Stimulated activated CD4-positive, alpha-beta T cell treated with anti-CD3 and anti-CD28 coated beads, Interleukin-1b, Interleukin-23, amount 100 ng/mL, for 24 hours (primary cell): ENCODE measurements at regions not wholly inside any gene's neighbourhood (a gene's known extent, or its start where the extent isn't known, plus 50 kb on each side); places are given as distances from the start of the nearest gene placed in this dataset.

Source experiments
- DNase-seq, 4 experiments: peaks; one replicate each; pipeline ENCODE4 v3.0.0-alpha.2; 2020; ENCODE audit warnings: low read depth in 4 of 4, low spot score in 1 of 4

DNA sequence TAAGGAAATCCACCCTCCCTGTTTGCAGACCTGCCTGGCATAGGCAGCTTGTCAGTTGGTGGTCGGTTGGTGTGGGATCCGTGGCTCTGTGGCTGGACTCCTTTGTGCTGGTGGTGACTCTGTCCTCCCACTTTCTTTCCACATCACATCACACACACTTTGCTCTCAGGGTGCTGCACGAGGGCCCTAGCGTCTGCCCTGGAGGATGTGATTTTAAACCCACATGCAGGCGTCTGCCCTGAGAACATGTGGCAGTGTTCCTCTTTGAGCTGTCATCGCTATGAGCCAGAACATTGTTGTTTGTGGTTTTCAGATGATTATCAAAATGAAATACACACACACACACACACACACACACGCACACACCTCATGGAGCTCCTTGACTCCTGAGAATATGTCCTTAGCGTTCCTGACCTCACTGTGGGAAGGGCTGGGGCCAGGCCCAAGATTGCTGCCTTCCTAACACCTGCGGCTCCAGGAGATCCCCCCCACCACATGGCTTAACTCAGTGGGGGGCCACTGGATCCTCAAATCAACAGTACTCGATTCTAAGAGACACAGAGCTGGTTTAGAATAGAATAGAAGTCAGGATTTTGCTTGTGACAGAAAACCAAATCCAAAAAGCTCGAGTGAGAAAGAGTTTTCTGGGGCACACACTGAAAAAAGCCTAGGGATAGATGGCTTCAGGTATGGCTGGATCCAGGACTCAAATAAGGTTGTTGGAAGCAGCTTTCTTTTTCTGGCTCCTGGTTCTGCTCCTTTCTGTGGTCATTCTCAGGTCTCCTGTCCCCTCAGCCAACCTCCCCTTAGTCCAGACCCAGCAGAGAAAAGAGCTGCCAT lies 54.8 kb downstream of the RTP5 start:
- no peak for DNase-seq

DNA sequence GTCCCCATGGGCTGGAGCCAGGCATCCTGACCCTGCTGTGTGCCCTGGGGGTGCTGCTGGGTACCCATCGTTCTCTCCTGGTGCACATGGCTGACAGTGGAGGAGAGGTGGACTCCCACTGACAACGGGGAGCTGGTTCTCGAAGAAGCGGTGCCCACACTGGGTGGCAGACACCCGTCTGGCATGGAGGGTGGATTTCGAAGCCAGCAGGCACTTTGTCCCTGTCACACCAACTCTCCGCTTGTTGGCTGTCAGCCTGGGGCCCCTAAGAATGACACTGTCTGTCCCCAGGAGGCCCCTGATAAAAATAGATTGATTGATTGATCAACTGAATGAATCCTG lies 55.4 kb downstream of the RTP5 start:
- DNase-seq = no peak

- DNase-seq = no peak
These were observed 55.7 kb downstream of the RTP5 start for GRCh38 chr2:241925277-241925676.

DNA sequence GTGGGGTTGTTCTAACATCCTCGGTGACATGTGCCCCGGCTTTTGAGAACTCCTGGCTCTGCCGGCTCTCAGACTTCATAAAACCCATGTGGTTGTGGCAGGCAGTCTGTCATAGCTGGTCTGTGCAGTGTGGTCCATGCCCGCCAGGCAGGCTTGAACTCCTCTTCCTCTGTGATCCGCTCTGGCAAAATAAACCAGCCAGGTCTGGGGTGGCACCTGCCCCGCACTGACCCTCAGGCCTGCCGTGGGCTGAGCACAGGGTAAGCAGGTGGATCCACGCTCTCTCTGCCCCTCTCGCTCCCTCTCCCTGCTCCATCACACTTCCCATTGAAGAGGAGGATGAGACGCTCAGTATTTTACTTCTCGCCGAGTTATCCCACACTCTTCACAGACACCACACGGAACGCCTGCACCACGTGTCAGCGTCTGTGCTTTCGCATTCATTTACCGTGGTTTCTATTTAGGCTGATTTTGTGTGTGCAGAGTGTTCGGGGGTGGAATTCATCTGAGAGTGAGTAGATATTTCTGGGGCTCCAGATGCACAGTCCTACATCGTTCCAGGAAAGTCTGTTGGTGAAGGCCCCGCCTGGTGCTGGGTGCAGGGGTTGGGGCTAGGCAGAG lies 56.4 kb downstream of the RTP5 start:
- DNase-seq = no peak

DNA sequence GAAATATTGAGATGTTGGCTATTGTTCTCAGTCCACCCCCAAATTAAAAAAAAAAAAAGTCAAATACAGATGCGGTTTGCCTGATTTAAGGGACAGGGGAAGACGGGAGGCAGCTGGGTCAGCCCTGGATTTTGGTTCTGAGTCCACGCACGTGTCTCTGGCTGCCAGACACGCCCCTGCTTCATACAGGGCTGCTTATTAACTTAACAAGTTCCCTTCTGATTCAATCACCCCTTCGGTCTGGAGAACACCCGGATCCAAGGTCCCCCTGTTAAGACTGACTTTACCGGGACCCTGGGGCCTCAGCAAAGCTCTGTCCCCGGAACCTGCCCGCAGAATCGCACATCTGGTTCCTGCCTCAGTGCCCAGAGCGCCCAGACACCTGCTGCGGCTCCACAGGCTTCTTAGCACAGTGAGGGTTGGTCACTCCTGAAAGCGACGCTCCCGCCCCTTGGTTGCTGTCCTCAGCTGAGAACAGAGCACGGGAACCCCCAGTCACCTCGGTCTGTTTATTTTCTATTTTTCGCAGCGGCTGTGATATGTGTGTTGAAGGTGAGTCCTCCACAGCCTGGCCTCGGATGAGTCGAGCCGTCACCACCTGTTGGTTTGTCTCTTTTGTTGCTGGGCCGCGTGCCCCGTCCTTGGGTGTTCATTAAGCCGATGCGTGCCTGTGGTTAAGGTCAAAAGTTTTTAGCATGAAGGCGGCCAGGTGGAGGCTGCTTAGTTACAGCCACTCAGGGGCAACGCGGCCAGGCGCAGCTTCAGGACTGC lies 57.2 kb downstream of the RTP5 start:
- DNase-seq = no peak

- no peak for DNase-seq
These were observed 60.3 kb downstream of the RTP5 start for GRCh38 chr2:241929551-241930490.

DNA sequence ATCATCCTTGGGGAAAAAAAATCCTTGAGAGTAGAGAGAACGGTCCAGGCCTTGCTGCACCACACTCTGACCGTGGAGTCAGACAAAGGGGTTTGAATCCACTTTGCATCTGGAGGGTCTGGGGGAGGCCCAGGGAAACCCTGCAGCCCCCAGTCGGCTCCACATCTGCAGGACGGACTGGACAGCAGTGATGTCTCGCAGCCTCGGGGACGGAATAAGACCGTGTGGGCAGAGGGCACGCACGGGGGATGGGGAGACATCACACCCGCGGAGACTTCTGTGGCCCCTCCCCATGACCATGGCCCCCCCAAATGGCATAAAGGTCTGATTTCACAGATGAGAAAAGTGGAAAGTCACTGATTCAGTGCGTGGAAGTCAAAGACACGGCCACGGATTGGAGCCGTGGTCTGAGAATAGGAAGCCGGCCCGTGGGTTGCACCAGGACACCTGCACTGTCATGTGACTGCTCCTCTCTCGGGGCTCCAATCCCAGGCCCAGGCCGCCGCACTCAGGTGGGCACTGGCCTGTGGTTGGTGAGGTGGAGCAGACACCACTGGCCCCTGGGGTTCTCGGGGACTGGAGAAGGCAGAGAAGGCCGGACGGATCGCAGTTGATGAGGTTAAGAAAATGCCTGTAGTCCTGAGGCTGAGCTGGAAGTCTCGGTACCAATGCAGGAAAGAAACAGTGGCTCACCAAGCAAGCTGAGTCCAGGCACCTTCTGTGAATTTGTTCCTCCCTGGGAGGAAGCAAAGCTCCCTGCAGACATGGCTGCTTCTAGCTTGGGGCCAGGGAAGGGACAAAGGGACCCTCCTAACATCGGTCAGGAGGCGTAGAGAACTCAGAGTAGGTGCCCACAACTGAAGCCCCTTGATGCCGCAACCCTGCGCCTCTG lies 61.8 kb downstream of the RTP5 start:
- DNase-seq = no peak

DNA sequence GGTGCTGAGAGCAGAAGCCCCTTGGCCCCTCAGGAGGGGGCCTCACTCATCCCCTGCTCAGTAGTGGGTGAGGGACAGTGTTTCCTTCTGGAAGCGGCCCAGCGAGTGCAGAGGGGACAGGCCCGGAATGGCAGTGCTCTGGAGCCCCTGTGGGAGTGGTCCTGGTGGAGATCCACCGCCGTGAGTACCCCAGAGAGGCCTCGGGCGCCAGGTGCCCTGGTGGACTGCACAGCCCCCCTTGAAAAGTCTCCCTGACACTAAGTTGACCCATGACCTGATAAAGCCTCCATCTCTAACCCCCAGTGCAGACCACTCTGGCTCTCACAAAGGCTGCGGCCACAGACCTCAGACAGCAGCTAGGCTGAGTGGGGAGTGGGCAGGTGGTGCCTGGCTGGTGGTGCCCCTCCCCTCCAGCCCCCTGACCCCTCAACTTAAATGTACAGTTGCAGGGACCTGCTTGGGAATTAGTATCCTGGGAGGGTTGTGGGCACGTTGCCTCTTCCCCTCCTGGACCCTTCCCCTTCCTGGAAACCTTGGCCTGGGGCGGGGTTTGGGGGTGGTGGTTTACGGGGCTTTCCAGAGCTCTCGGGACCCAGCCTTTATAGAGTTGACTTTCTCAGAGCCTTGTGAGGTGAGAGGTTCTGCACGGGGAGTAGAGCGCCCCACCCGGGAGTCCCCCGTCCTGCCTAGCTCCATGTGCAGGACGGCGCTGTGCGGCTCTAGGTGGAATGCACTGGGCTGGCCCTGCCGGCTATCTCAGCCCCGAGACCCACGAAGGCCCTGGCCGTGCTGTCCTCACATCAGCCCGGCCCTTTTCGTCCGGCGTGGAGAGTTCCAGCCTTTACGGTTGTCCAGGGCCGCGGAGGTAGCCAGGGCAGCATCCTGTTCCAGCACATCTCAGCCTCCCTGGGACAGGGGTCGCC lies 62.7 kb downstream of the RTP5 start:
- no peak for DNase-seq

DNA sequence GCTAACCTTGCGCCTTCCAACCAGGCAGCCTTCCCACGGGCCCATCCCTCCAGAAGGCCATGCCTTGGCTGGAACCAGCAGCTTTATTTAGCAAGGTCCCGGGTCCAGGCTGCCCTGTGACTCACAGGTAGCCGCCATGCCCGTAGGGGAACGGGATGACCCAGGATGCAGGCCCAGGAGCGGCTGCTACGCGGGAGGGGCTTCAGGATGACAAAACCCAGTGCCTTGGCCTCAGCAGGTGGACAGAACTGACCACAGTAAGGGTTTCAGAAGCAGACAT lies 63.3 kb downstream of the RTP5 start:
- DNase-seq = no peak

DNA sequence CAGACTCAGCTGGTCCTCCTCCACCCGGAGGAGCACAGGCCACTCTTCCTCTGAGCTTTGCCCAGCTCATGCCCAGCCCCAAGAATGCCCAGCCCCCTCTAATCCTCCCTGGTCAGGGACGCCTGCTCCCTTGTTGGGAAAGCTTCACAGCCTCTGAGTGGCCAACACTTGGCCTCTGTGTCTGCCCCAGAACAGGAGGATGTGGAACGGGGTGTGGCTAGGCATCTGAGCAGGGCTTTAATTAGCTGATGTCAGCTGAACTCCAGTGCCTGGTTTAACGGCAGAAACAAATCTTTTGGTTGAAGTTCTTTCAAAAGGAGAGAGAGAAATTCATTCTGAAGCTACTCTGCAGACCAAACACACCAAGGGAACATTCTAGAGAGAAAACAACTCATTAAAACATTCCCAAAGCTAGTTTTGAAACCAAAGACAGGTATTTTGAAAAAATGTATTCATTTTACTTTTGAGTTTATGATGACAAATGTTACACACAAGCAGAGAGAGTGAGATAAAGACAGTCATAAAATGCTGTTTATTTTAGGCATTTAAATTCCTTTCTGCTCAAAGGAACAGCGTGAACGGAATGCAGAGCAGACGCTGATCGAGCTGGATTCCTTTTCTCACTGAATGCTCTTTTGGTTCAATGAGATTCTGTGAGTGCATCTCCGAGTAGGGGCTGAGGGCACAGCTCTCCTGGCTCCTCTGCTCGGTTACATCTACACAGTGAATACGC lies 63.8 kb downstream of the RTP5 start:
- DNase-seq = no peak

DNA sequence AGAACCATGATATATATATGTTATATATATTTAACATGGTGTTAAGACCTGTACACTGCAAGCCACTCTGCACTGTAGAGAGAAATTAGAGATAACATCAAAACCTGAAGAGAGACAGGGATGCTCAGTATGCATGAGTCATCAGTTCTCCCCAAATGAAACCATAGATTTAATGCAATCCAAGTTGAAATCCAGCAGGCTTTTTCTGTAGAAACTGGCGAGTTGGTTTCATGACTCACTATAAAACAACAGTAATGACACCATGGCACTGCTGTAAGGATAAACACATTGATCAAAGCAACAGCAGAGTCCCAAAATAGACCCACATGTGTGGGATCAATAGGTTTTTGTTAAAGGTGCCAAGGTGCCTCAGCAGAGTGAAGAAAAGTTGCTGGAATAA lies 65.8 kb downstream of the RTP5 start:
- DNase-seq = no peak

DNA sequence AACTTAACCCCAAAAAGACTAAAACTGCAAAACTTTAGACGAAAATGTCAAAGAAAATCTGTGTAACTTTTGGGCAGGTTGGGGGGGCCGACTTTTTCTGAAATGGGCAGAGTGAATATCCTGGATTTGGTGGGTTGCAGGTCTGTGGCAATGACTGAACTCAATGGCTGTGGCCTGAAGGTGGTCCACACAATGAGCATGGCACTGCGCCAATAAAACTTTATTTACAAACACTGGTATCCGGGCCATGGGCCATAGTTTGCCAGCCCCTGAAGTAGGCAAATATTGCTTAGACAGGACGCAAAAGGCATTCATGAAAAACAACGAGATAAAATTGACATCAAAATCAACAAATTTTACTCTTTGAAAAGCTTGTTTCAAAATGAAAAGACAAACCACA lies 66.2 kb downstream of the RTP5 start:
- no peak for DNase-seq

DNA sequence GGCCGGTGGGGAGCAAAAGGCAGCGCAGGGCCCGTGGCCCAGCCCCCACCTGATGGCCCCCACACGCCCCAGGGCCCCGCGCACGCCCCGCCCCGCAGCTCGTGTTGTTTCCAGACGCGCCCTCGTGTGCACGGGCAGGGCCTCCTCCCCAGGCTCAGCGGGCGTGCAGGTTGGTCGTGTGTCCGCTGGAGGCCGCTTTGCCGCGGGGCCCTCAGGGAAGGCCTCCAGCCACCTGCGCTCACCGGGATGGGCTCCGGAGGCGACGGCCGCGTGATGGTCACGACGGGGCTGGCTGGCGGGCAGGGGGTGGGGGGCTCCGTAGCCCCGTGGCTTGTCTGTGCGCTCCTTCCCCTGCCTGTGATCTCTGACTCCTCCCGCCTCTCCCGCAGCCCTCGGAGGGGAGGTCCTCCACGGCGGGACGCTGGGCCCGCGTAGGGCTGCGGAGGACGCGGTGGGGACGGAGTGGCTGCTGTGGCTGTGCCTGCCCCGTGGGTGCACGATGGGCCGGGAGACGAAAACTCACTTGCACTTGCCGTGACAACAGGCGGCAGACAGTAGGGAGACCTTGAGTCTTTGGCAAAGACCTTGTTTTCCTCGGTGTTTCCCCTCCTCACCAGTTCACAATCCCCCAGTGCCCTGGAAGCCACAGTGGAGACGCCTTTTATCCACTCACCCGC lies 67.1 kb downstream of the RTP5 start:
- DNase-seq = no peak

DNA sequence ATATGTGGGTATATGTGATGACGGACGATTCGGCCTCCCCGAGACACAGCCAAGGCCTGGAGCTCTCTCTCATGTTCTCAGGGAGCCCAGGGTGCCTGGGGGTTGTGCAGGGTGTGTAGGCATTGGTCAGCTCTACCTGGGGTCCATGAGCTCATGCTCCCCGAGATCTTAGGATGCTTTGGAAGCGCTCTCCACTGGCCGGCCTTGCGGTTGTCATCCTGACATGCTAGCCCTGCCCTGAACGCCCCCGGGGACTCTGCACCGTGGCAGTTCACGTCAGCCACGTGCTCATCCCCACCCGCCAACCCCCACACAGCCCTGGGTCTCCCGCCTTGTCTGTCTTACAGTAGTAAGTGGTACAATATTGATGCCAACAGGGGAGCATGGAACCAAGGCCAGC lies 67.8 kb downstream of the RTP5 start:
- no peak for DNase-seq

DNA sequence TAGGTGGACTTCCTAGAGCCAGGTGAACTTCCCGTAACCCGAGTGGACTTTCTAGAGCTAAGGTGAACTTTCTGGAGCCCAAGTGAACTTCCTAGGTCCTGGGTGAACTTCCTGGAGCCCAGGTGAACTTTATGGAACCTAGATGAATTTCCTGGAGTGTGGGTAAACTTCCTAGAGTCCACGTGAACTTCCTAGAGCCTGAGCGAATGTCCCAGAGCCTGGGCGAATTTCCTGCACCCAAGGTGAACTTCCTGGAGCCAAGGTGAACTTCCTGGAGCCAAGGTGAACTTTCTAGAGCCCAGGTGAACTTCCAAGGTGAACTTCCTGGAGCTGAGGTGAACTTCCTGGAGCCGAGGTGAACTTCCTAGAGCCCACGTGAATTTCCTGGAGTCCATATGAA lies 70.0 kb downstream of the RTP5 start:
- DNase-seq = no peak

DNA sequence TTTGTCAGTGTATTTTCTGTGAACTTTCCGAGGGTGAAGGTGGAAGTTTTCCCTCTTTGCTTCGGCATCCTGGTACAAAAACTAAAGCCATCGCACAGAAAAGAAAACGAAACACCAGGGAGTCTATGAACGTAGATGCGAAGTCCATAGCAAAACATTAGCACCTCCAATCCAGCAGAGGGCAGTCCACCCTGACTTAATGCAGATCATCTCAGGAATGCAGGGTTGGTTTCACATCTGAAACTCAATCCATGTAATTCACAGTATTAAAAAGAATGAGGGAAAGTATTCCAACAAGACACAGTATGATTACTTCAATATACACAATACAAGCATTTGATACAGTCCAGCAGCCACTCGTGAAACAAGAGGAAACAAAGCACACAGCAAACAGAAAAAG lies 70.8 kb downstream of the RTP5 start:
- DNase-seq = no peak

DNA sequence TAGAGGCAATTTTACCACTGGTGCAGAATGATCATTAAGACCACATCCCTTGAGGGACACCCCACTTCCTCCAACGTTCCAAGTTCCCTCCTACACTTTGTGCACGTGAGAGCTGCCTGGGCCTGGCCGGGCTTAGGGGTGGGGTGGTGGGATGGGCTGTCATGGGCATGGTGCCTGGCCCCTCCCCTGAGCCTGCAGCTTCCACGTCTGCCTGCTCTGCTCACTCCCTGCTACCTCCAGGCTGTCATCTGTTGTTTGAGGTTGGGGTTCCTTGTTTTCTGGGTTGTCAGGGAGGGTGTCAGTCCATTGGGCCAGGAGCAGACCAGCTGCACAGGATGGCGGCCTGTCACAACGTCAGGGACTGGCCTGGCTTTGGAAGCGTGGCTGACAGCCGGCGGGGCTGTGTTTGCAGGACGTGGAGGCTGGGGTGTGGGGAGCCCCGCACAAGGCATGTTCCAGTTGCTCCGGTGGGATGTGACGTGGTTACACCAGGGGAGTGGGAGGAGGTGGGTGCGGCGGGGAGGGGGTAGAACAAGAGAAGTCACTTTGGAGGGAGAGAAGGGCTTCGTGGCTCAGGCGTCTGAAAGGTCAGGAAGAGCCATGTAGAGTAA lies 72.3 kb downstream of the RTP5 start:
- no peak for DNase-seq
